GM18505 (cell line): ENCODE measurements at regions not wholly inside any gene's neighbourhood (a gene's known extent, or its start where the extent isn't known, plus 50 kb on each side); places are given as distances from the start of the nearest gene placed in this dataset.
"Not testable (repeated sequence)": the region's sequence is repeated elsewhere in the genome, so short reads cannot be mapped to it uniquely, and the experiment has no call there.

Experiments used
- ATAC-seq: cut with Tn5 transposase; IDR thresholded peaks from one replicate; pipeline ENCODE4 v1.9.1; 2021; ENCODE audit not compliant: unreplicated experiment
- POLR2A ChIP-seq: IDR thresholded peaks from 4 replicates; pipeline ENCODE4 v1.6.1; 2011; ENCODE audit warnings: borderline replicate concordance; ENCODE audit not compliant: insufficient read depth, insufficient read length; ENCODE audit errors: extremely low read depth

DNA sequence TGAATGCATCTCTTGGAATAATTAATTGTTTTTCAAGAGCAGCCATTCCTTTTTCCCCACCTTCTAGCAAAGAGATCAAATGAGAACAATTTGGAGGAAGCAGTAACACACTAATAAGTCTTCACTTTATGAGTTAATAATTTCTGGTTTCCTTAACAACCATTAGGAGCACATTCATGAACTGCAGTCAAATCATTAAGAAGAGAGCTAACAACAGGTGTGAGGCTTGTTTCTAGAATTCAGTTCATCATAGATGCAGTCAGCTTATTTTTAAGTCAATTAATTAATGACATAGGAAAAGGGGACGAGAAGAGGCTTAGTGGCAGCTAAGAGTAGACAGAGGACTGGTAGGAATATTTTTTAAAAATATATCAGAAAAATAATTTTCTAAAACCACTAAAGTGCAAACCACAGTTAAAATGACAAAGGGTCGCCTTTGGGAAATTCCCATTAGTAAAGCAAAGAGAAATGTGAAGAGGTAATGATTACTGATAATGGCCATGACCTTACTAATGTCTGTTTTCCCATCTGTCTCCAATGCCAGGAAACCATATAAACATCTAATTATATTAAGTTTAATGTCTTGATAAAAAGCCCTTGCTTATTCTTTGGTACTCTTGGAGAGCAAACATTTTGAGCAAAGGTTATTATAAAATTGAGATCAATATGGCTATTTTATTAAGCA, 184.2 kb downstream of the KCNJ2 start:
- TF ChIP-seq POLR2A: no peak
- ATAC-seq: no peak

DNA sequence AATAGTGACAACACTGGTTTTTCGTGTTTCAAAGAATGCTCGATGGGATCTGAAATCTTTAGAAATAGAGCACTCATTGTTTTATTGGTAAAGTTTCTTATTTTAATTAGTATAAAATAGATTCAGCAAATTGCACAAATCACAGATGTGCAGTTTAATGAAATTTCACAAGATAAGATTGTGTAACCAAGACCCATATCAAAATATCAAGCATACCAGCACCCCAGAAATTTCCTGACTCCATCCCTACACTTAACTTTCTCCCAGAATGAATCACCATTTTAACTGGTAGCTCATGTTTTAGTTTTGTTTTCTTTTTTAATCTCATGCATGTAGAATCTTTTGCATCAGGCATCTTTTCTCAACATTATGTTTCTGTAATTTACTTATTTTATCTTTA, 185.9 kb downstream of the KCNJ2 start:
- no peak for ATAC-seq
- no peak for TF ChIP-seq POLR2A

DNA sequence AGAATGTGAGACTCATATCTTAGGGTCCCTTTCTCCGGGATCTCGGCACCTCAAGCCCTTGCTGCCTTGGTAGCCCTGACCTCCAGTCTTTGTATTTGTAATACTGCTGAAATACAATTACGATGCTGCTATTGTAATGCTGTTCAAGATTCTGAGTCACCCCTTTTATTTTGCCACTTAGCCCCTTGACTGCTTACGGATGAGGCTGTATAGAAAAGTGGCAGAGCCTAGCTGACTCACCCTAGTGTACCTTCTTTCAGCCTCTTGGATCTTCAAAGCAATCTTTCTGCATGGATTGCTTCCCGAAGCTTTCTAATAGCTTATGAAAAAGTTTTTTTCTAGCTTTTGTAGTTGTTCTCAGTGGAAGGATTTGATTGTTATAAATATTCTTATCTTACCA, 187.9 kb downstream of the KCNJ2 start:
- ATAC-seq: no peak
- no peak for TF ChIP-seq POLR2A

DNA sequence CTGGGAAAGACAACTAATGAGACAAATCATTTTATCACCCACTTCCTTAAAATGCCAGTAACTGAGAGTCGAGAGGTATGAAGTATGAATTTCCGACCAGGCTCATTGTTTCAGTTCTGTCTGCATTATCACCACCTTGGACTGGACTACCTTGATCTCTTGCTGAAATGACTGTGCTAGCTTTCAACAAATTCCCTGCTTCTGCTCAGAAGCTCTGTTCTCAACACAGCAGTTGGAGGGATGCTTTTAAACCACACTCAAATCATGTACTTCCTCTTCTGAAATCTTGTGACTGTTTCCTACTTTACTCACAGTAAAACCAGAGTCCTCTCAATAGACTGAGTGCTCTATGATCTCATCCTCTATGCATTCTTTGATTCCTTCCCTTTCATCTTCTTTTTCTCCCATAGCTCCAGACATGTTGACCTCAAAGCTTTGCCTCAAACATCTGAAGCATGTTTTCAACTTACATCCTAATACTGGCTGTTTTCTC, 195.8 kb downstream of the KCNJ2 start:
- no peak for TF ChIP-seq POLR2A
- peak; percentile 96 for ATAC-seq

DNA sequence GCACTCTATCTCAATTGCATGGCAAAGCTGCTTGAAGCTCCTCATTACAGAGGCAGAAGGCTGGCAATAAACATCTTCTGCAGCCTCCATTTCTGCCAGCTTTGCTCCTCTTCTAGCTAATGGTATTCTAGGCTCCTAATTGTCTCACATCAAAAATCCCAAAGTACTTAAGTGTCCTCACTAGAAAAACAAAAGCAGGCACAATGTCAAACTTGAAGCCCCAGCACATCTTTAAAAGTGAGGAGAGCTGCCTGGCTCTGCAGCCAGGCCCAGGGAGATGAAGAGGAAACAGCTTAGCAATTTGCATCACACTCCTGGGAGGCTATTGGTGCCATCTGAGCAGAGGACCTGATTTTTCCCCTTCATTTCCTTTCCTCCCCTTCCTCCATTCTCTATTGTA, 197.1 kb downstream of the KCNJ2 start:
- TF ChIP-seq POLR2A: no peak
- no peak for ATAC-seq

DNA sequence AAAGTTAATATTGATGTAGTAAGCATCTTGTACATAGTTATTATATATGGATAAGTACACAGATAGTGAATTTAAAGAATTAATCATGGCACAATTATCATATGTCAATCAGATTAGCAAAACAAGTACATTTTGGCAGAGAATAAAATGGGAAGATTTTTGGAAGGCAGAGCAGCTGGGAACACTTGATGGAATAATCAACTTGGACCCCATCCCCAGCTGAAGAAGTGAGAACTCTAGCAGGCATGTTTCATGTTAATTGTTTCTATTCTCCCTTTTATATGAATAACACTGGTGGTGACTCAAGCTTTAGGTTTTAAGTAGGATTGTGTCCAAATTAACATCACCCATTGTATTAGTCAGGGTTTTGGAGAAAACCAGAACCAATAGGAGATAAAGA, 198.7 kb downstream of the KCNJ2 start:
- no peak for TF ChIP-seq POLR2A
- ATAC-seq: no peak

DNA sequence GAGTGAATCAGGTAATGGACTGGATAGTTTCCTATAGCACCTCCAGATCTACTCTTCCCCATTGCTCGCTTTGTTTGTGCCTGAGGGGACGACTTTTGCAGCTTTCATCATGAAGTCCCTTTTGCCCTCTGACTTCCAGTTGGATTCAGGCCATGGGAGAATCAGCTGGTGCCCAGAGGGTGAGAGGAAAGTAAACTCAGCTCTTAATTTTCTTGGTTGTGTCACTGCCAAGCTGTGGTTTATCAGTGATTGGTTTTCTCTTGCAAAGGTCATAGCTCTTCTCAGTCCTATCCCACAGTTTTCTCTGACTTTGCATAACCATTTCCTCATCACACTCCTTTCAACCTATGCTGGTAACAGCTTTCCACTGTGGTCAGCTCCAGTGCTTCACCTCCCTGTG, 200.1 kb downstream of the KCNJ2 start:
- ATAC-seq: no peak
- TF ChIP-seq POLR2A: no peak

DNA sequence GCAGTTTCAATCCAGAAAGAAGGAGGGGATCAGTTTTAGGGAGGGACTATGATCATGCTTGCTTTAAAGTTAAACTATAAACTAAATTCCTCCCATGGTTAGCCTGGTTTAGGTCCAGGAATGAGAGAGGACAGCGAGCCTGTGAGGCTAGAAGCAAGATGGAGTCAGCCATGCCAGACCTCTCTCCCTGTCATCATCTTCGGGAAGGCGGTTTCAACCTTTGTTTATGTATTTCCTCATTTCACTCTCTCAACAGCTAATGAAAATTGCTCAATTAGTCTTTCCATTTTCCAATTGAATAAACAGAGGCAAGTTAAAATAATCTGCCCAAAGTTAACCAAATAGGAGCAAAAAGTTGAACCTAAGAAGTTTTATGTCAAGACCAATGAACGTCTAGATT, 201.5 kb downstream of the KCNJ2 start:
- no peak for TF ChIP-seq POLR2A
- ATAC-seq: no peak

DNA sequence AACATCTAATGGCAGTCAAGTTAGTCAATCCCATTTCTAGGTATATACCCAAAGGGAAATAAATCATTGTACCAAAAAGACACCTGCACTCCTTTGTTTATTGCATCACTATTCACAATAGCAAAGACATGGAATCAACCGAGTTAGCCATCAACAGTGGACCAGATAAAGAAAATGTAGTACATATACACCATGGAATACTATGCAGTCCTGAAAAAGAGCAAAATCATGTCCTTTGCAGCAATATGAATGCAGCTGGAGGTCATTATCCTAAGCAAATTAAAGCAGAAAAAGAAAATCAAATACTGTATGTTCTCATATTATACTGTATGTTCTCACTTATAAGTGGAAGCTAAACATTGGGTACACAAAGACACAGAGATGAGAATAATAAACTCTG, 204.0 kb downstream of the KCNJ2 start:
- no peak for TF ChIP-seq POLR2A
- no peak for ATAC-seq

DNA sequence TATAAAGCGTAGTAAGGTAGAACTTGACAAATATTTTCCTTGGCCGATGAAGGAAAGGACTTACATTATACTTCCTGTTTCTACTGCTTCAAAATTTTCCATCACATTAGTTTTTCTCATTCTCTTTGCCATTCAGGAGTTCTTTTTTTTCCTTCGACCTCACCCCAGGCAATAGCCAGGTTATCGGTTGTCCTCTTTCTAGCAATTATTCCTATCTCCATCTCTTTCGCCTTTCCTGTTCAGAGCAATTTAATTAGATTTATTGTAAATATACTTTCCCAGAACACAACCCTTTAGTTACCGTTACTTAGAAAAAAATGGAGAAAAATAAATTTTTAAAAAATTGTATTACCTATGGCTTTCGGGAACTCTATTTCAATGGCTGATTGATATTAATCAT, 205.2 kb downstream of the KCNJ2 start:
- TF ChIP-seq POLR2A: no peak
- ATAC-seq: no peak

DNA sequence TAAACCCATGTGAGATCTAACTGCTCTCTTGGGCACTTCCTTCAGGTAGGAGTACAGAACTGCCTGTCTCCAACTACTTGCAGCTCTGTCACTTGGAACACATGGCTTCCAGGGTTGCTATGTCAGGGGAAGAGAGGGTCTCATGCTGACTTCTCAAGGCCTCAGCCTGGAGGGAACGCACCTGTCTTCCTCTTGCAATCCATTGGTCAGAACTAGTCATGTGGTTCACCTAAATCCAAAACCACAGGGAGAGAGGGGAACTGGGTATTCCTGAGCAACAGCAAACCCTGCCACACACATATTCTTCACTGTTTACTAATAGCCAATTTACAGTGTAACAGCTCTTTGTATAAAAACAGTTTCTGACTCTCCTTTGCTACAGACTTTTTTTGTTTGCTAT, 206.1 kb downstream of the KCNJ2 start:
- TF ChIP-seq POLR2A: no peak
- ATAC-seq: no peak

DNA sequence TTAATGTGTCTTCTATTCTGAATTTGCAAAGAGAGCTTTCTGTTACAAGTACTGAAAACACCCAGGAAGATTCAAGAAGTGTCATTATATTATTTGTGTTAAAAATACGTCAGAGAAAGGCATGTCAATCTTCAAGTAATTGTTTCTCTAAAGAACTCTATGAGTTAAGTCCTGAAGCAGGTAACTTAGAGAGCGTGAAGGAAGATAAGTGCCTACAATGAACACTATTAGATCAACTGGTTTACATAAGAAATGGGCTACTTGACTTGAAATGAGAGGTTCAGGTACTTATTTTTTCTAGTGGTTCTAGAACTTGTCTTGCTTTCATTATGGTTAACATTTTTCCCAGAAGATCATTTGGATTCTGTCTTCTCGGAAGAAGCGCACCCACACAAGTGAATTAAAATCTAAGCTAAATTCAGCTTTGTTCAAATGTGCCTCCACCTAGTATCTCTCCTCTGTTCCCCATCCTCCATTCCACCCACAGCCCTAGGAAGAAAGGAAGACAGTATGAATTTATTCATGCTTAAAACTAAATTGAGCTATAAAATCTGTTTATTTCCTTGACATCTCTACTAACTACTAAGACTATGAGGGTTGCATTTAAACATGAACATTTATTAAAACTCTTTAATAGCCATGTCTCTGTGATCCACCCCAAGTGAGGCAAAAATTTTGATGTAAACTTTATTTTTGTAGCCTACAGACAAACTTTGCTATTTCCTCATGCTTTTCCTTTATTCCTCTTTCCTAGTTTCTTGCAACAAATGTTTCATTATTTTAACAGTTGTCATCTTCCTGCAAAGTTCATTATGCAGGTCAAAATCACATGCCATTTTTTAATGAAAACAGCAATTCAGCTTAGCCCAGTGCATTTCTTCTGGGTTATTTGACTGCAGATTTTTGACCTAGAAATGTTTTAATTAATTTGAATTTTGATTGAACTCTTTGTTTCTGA, 206.8 kb downstream of the KCNJ2 start:
- ATAC-seq: no peak

DNA sequence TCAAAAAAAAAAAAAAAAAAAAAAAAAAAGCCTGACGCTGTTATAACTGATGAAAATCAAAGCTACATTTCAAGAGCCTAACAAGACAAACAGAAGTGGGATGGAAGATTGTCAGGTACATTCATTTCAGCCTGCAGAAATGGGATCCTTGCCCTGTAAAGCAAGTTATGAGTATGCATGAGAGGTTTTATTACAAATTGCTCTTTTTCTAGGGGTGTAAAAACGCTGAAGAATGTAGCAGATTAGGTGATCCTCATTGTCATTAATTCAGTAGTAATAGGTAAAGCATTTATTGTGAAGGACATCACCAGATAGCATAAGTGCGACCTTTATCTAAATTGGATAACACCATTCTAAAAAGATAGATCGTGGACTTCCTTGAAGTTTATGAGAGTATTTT, 208.3 kb downstream of the KCNJ2 start:
- no peak for ATAC-seq

More for the DNA sequence above, 206.8 kb downstream of the KCNJ2 start:
- no peak for TF ChIP-seq POLR2A

DNA sequence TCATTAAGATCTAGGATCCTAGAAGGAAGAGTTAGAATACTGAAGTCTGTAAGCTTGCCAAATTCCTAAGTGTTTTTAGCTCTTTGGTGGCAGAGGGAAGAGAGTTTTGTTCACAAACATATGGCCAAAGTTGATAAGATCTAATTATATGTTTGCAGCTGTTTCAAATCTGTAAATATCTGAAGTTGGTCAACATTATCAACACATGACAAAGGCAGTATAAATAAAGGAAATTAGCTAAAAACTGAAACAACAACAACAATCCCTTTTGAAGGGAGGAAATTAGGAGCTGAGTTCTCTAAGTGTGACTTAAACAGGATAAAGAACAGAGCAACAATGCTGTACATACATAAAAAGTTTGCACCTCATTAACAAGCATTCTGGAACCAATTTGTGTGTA, 208.7 kb downstream of the KCNJ2 start:
- ATAC-seq: no peak
- TF ChIP-seq POLR2A: no peak

More for the DNA sequence above, 208.3 kb downstream of the KCNJ2 start:
- no peak for TF ChIP-seq POLR2A

DNA sequence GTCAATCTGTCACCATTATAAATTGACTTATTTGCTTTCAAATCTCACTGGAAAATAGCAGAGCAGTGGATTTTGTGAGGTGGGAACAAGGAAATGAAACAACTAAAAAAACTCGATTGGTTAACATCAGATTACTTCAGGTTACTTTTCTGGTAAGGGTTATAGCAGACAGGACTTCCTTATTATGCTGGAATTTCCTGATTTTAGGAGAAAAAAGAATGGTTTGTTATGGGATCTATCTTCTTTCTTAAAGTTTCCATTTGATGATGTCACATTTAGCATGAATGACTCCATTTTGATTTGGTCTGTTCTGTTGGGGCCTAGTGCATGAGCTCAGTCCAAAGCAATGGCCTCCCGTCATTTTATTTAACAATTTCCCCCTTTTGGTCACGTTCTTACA, 210.6 kb downstream of the KCNJ2 start:
- ATAC-seq: no peak
- no peak for TF ChIP-seq POLR2A

DNA sequence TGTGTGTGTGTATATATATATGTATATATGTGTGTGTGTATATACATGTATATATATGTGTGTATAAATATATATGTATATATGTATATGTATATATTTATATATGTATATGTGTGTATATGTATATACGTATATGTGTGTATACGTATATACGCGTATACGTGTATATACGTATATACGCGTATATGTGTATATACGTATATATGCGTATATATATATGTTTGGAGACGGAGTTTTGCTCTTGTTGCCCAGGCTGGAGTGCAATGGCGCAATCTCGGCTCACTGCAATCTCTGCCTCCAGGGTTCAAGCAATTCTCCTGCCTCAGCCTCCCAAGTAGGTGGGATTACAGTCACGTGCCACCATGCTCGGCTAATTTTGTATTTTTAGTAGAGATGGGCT, 212.6 kb downstream of the KCNJ2 start:
- not testable (repeated sequence) for ATAC-seq
